ENCODE measurements at regions not wholly inside any gene's neighbourhood (a gene's known extent, or its start where the extent isn't known, plus 50 kb on each side); places are given as distances from the start of the nearest gene placed in this dataset.

GRCh38 chr9:73095425-73095824 lies 56.2 kb upstream of the ANXA1 start:
- ChIA-PET CTCF (interaction anchor here (1.3 to 7.9 kb wide), 4 partner anchors 11 to 15 kb away, joined by 3 to 40 read pairs (median 6); no protein-coding TSS in a partner anchor), POLR2A (no interaction called here)
- no peak for DNase-seq (ENCODE audit: low read depth, low spot score)
- no peak overlapping the region for H3K4me3 ChIP-seq (ENCODE audit: low read depth, low read length)
- TF ChIP-seq, protein P1, sequence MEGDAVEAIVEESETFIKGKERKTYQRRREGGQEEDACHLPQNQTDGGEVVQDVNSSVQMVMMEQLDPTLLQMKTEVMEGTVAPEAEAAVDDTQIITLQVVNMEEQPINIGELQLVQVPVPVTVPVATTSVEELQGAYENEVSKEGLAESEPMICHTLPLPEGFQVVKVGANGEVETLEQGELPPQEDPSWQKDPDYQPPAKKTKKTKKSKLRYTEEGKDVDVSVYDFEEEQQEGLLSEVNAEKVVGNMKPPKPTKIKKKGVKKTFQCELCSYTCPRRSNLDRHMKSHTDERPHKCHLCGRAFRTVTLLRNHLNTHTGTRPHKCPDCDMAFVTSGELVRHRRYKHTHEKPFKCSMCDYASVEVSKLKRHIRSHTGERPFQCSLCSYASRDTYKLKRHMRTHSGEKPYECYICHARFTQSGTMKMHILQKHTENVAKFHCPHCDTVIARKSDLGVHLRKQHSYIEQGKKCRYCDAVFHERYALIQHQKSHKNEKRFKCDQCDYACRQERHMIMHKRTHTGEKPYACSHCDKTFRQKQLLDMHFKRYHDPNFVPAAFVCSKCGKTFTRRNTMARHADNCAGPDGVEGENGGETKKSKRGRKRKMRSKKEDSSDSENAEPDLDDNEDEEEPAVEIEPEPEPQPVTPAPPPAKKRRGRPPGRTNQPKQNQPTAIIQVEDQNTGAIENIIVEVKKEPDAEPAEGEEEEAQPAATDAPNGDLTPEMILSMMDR (IDR thresholded peaks at IDR 0.05; ENCODE audit: insufficient read depth, low read length, missing control alignments): no peak

DNA sequence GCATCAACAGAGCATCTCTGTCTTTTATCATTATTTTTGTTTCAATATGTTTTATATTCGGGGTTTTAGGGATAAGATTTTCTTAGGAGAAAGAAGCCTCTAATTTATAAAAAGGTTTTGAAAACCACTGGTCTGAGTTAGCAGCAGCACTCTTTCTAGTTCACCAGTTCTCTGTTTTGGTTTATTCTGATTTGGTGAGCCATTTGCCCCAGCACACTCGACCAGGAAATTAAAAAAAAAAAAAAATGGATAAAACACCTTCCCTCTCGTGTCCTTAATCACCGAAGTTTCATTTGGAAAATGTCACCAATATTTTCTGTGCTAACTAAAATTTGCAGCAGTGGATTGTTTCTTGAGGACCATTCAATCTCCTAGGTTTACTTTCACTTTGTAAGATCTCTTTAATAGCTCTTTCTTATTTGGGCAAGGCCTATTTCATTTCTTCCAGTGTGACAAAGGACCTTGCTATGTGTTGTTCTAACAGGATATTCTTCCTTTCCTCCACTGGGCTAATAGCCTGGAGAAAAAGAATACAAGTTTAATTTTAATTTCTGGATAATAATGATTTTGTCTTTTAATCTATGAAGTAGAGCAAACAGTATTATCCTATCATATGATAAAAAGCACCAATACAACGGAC lies 57.8 kb upstream of the ANXA1 start:
- no peak overlapping the region for H3K4me3 ChIP-seq (ENCODE audit: low read depth, low read length)
- ChIA-PET CTCF (interaction anchor here (0.9 to 7.9 kb wide), 2 partner anchors 15 to 86 kb away, joined by 3 to 40 read pairs; no protein-coding TSS in a partner anchor), POLR2A (no interaction called here)
- no peak for DNase-seq (ENCODE audit: low read depth, low spot score)
- TF ChIP-seq, protein P1 (IDR thresholded peaks at IDR 0.05; ENCODE audit: insufficient read depth, low read length, missing control alignments): no peak

DNA sequence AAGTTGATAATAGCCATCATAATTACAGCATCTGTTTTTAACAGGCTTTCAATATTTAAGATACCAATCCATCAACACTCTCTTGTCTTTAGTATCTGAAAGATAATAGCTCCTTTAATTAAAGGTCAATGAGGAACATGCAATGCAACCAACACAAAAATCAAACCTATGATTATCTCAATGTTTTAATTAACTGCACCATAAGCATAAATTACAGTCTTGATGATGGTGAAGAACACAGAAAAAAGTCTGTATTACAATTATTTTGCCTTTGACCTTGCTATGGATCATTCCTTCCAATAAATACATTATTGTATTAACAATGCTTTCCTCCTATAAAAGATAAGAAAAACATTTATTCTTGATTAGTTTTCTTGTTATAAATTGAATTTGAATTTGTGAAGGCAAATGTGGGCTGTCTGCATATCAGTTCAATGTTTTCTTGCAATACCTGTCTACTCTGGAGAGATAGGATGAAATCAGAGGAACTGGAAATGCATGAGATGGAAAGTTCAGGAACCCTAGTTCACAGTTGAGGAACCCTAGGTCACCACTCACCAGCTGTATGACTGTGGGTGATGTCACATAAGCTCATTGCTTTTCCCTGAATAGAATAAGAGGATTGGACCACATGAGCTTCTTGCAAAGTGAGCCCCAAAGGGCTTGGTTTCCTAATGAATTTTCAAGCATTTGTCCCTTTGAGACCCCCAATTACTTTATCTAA lies 58.5 kb upstream of the ANXA1 start:
- ChIA-PET POLR2A (no interaction called here), CTCF (interaction anchor here (0.9 to 7.9 kb wide), 5 partner anchors 10 to 812 kb away, joined by 3 to 40 read pairs (median 3); no protein-coding TSS in a partner anchor)
- TF ChIP-seq, protein P1 (IDR thresholded peaks at IDR 0.05; ENCODE audit: insufficient read depth, low read length, missing control alignments): no peak
- DNase-seq (ENCODE audit: low read depth, low spot score): no peak
- H3K4me3 ChIP-seq (ENCODE audit: low read depth, low read length): no peak overlapping the region

- H3K4me3 ChIP-seq (ENCODE audit: low read depth, low read length): no peak overlapping the region
- no peak for DNase-seq (ENCODE audit: low read depth, low spot score)
- POLR2A ChIA-PET: no interaction called here
- TF ChIP-seq, protein P1 (IDR thresholded peaks at IDR 0.05; ENCODE audit: insufficient read depth, low read length, missing control alignments): no peak
- CTCF ChIA-PET: interaction anchor here (1.3 to 3.5 kb wide), 5 partner anchors 9 to 811 kb away, joined by 3 to 18 read pairs (median 5); no protein-coding TSS in a partner anchor
Measured at GRCh38 chr9:73091909-73092308, 59.8 kb upstream of the ANXA1 start.

- POLR2A ChIA-PET: no interaction called here
- H3K4me3 ChIP-seq (ENCODE audit: low read depth, low read length): no peak overlapping the region
- CTCF ChIA-PET: interaction anchor here (1.2 to 3.5 kb wide), 5 partner anchors 8 to 233 kb away, joined by 3 to 18 read pairs (median 6); no protein-coding TSS in a partner anchor
- DNase-seq (ENCODE audit: low read depth, low spot score): no peak
- TF ChIP-seq, protein P1 (IDR thresholded peaks at IDR 0.05; ENCODE audit: insufficient read depth, low read length, missing control alignments): no peak
Measured at GRCh38 chr9:73090214-73090613, 61.5 kb upstream of the ANXA1 start.
